HL-60 (cell line): ENCODE measurements at regions not wholly inside any gene's neighbourhood (a gene's known extent, or its start where the extent isn't known, plus 50 kb on each side); places are given as distances from the start of the nearest gene placed in this dataset.

Source experiments
- CTCF ChIP-seq: IDR thresholded peaks from one replicate; pipeline ENCODE4 v1.5.1; 2011; ENCODE audit warnings: low read length, control low read depth, inconsistent platforms; ENCODE audit not compliant: insufficient read depth
- GABPA ChIP-seq: IDR thresholded peaks from 2 replicates; pipeline ENCODE4 v1.6.1; 2012; ENCODE audit warnings: low read depth
- POLR2AphosphoS5 ChIP-seq: IDR thresholded peaks from 2 replicates; pipeline ENCODE4 v1.6.1; 2012; ENCODE audit warnings: low read depth
- REST ChIP-seq: IDR thresholded peaks from 2 replicates; pipeline ENCODE4 v1.6.1; 2012; ENCODE audit warnings: low read depth; ENCODE audit not compliant: insufficient replicate concordance
- SPI1 ChIP-seq: IDR thresholded peaks from 2 replicates; pipeline ENCODE4 v1.6.1; 2012; ENCODE audit warnings: low read depth, mild to moderate bottlenecking, borderline replicate concordance

GRCh38 chr10:25696013-25696708, 237.9 kb upstream of the MYO3A start:
- no peak for TF ChIP-seq CTCF
- no peak for TF ChIP-seq POLR2AphosphoS5
- no peak for TF ChIP-seq REST
- TF ChIP-seq SPI1 = no peak
- no peak for TF ChIP-seq GABPA
